HG03025 (cell line): ENCODE measurements at regions not wholly inside any gene's neighbourhood (a gene's known extent, or its start where the extent isn't known, plus 50 kb on each side); places are given as distances from the start of the nearest gene placed in this dataset.

Source experiments
- ATAC-seq: cut with Tn5 transposase; IDR thresholded peaks from one replicate; pipeline ENCODE4 v1.9.1; 2021; ENCODE audit warnings: mild to moderate bottlenecking, moderate library complexity; ENCODE audit not compliant: unreplicated experiment, low FRiP score

- ATAC-seq: no peak
Measured at GRCh38 chr1:219000005-219000404, 173.7 kb upstream of the LYPLAL1 start.

- no peak for ATAC-seq
Measured at GRCh38 chr1:219000631-219001030, 173.0 kb upstream of the LYPLAL1 start.

DNA sequence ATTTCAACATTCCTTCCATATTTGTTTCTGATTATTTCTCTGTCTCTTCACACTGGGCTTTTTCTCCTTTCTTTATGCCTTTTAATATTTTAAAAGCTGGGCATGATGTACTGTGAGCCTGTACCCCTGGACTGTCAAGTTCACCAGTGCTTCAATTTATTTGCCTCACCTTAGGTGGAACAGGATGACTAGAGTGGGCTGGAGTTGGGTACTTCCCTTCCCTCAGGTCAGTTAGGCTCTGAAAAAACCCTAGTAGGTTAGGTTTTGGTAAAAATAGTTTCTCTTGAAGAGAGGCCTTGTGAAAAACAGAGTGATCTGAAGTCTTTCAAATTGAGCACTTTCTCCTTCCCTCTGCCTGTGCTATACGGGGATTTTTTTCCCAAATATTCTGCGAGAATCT is 163.0 kb upstream of the LYPLAL1 start:
- no peak for ATAC-seq

DNA sequence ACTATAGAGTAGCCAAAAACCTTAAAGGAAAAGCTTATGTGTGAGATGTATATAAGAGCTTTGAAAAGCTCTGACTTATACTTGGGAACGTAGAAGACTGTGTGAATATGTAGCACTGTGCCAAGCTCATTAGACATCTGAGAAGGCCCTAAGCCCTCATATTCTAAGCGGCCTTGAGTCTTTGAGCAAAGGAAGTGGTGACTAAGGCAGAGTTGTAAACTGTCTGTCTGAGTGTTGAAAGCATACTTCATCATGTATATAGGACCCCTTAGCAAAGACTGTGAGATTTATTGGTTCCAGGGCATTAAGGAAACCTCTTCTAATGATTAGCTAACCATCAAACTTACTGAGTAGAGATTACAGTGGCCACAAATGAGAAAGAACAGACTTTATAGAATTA is 153.3 kb upstream of the LYPLAL1 start:
- ATAC-seq: no peak

GRCh38 chr1:219020846-219021245 is 152.8 kb upstream of the LYPLAL1 start:
- ATAC-seq: no peak

DNA sequence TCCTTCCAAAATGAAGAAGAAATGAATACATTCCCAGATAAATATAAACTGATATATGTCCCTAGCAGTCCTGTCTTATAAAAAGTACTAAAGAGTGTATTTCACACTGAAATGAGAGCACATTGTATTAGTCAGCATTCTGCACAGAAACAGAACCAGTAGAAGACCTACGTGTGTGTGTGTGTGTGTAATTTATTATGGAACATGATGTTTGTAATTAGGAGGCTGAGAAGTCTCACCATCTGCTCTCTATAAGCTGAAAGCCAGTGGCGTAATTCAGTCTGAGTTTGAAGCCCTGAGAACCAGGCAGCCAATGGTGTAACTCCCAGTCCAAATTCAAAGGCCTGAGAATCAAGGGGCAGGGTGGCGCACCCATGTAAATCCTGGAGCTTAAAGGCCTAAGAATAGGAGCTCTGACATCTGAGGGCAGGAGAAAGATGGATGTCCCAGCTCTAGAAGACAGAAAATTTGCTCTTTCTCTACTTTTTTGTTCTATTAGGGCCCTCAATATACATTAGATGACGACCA is 146.5 kb upstream of the LYPLAL1 start:
- no peak for ATAC-seq

- ATAC-seq: no peak
Measured at GRCh38 chr1:219031809-219032208, 141.9 kb upstream of the LYPLAL1 start.

GRCh38 chr1:219038398-219038797 is 135.3 kb upstream of the LYPLAL1 start:
- ATAC-seq: no peak

GRCh38 chr1:219039017-219039681 is 134.5 kb upstream of the LYPLAL1 start:
- no peak for ATAC-seq

- ATAC-seq: no peak
Measured at GRCh38 chr1:219039682-219040154, 134.0 kb upstream of the LYPLAL1 start.

- no peak for ATAC-seq
Measured at GRCh38 chr1:219040291-219040690, 133.4 kb upstream of the LYPLAL1 start.

GRCh38 chr1:219041141-219041540 is 132.5 kb upstream of the LYPLAL1 start:
- no peak for ATAC-seq

- ATAC-seq: no peak
Measured at GRCh38 chr1:219041818-219042217, 131.9 kb upstream of the LYPLAL1 start.

DNA sequence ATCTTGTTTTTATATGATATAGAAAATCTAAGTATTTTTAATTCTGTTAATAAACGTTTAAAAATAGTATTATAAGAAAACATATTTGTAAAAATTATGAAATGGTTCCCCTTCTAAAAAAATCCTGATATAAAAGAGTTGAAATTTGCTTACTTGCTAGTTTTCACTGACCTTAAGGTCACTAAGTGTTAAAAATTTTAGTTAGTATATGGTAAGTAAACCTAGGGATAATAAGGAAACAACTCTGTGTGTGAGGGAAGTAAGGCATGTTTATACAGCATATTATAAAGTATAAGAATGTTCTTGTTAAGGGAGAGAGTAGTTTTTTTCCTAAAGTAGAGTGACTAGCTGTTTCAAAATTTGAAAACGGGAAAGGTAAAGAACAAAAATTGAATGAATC is 130.9 kb upstream of the LYPLAL1 start:
- ATAC-seq: no peak

- no peak for ATAC-seq
Measured at GRCh38 chr1:219045246-219045645, 128.4 kb upstream of the LYPLAL1 start.

DNA sequence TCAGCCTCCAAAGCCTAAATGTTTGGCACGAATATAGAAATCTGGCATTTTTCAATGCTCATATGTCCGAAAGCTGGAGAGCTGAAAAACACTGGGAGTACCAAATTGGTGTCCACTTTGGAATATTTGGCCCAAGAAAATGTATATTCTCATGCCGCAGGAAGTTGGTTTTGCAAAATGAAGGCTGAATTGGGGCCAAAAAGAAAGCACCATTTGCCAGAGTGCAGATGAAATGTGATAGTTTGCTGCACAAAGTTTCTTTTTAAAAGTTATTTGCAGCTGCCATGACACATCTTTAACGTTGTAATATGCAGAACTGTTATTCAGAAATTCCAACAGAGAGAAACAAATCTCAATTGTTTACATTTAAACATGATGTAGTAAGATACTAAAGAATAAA is 124.2 kb upstream of the LYPLAL1 start:
- ATAC-seq: no peak

DNA sequence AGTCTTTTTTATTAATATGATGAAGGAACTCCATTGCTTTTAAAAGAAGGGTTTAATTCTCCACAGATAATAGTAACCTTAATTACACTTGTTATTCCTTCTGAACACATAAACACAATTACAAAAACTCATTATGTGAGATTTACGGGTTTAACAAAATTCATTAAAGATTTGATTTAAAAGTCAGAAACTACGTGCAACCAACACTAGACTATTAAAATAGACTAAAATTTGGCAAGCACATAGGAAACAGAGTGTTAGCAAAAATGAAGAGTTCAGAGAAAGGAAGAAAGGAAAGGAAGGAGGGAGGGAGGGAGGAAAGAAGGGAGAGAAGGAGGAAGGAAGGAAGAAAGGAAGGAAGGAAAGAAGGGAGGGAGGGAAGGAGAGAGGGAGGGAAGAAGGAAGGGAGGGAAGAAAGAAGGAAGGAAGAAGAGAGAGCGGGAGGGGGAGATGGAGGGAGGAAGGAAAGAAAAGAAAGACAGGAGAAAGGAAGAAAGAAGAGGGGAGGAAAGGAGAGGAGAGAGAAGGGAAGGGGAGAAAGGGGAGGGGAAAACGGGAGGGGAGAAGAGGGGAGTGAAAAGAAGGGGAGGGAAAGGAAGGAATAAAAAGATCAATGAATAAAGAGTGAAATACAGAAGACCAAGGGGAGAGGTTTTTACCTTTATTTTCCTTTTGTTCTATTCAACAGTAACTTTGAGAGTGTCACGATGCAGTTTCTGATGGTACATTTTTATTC is 123.4 kb upstream of the LYPLAL1 start:
- ATAC-seq: no peak

DNA sequence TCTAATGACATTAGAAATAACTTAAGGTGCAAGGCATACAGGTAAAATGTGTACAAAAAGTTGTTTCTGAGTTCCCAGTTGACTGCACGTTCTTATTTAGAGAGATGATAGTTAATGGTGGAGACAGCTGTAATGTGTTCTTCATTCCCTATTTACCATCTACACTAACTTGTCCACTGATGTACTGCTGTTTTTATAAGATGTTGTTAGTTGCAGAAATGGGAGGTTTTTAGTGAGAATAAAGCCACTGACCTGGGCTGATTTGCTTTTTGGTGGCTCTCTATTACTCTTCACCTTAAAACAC is 122.9 kb upstream of the LYPLAL1 start:
- no peak for ATAC-seq

DNA sequence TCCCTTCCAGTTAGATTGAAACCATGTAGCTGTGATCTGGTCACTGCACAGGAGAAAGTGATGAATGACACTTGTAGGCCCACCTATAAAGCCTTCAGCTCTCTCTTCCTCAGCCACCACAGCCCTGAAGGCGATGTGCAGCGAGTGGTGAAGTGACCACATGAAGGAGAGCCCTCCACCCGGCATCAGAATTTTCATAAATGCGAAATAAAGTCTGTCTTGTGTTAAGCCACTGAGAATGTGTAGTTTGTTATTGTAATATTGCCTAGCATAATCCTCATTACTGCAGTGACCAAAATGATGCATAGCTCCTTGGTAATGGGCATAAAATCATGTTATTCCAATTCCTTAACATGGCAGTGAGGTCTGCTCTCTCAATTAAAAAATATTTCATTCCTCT is 122.1 kb upstream of the LYPLAL1 start:
- no peak for ATAC-seq

DNA sequence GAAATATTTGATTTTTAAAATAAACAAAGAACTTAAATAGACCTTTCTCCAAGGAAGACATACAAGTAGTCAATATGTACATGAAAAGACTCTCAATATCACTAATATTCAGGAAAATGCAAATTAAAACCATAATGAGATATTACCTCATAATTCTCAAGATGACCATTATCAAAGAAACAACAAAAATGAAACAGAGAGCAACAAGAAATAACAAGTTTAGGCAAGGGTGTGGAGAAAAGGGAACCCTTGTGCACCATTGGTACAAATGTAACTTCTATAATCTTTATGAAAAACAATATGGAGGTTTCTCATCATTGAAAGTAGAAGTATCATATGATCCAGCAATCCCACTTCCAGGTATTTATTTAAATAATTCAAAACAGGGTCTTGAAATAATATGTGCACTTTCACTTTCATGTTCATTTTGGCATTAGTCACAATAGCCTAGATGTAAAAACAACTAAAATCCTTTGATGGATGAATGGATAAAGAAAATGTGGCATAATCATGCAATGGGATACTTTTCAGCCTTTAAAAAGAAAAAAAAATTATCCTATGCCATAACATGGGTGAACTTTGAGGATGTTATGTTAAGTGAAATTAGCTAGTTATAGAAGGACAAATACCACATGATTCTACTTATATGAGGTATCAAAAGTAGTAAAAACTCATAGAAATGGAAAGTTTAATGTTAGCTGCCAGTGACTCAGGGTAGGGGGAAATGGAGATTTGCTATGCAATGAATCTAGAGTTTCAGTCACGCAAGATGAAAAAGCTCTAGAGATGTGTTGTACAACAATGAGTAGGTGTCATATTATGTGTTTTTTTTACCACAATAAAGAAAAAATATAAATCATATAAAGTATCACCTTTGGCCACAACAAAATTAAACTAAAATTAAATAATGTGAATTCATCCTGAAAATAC is 114.5 kb upstream of the LYPLAL1 start:
- no peak for ATAC-seq

- no peak for ATAC-seq
Measured at GRCh38 chr1:219060798-219061197, 112.9 kb upstream of the LYPLAL1 start.
